ENCODE measurements at regions not wholly inside any gene's neighbourhood (a gene's known extent, or its start where the extent isn't known, plus 50 kb on each side); places are given as distances from the start of the nearest gene placed in this dataset.

DNA sequence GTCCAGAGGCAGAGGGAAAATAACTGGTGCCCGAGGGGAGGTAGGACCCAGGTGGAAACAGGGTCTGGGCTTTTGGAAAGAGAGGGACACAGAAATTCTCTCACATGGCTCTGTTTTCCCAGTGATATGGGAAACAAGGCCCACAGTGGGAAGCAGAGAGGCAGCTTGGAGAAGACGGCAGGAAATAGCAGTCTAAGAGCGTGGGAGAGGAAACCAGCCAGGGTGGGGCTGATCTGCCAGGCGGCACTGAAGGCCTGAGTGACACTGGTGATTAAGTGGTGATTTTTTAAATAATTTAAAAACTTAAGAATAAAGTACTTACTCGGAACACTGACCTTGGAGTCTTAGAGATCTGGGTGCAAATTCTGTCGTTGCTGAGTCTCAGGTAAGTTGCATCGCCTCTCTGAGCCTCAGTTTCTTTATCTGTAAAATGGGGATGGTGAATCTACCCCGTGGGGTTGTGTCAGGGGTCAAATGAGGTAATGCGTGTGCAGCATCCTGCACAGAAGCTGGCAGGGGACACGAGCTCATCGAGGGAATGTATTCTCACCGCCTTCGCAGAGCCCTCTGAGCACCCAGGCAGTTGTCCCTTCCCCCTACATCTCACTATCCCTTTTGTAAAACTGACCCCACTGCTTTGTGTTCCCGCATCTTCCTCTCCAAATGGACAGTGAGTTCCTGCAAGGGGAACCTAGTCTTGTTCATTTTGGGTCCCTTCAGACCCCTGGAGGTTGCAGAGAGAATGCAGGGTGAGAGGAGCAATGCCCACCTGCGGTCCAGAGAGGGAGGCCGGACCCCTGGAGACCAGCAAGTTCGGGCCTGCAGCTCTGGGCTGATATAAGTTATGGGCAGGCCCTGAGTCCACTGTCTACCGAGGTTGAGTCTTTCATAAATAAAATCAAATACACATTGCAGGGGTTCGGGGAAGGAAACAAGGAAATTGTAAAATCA lies 228.6 kb upstream of the PMEPA1 start:
- TF ChIP-seq FOXP2 (optimal IDR thresholded peaks at IDR 0.05; ENCODE audit: borderline replicate concordance, extremely low read depth, extremely low read length, insufficient read depth) (no peak), POLR2AphosphoS5 (IDR thresholded peaks at IDR 0.05; ENCODE audit: low read depth, low read length) (no peak), SIN3A (IDR thresholded peaks at IDR 0.05; ENCODE audit: borderline replicate concordance, insufficient read depth, low read length) (no peak), TAF1 (IDR thresholded peaks at IDR 0.05; ENCODE audit: borderline replicate concordance, insufficient read depth, low read length) (no peak)
- TF ChIP-seq, protein P1, sequence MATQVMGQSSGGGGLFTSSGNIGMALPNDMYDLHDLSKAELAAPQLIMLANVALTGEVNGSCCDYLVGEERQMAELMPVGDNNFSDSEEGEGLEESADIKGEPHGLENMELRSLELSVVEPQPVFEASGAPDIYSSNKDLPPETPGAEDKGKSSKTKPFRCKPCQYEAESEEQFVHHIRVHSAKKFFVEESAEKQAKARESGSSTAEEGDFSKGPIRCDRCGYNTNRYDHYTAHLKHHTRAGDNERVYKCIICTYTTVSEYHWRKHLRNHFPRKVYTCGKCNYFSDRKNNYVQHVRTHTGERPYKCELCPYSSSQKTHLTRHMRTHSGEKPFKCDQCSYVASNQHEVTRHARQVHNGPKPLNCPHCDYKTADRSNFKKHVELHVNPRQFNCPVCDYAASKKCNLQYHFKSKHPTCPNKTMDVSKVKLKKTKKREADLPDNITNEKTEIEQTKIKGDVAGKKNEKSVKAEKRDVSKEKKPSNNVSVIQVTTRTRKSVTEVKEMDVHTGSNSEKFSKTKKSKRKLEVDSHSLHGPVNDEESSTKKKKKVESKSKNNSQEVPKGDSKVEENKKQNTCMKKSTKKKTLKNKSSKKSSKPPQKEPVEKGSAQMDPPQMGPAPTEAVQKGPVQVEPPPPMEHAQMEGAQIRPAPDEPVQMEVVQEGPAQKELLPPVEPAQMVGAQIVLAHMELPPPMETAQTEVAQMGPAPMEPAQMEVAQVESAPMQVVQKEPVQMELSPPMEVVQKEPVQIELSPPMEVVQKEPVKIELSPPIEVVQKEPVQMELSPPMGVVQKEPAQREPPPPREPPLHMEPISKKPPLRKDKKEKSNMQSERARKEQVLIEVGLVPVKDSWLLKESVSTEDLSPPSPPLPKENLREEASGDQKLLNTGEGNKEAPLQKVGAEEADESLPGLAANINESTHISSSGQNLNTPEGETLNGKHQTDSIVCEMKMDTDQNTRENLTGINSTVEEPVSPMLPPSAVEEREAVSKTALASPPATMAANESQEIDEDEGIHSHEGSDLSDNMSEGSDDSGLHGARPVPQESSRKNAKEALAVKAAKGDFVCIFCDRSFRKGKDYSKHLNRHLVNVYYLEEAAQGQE (IDR thresholded peaks at IDR 0.05; ENCODE audit: insufficient read depth in 1 of 2, low read depth in 2 of 2, low read length in 2 of 2): no peak

DNA sequence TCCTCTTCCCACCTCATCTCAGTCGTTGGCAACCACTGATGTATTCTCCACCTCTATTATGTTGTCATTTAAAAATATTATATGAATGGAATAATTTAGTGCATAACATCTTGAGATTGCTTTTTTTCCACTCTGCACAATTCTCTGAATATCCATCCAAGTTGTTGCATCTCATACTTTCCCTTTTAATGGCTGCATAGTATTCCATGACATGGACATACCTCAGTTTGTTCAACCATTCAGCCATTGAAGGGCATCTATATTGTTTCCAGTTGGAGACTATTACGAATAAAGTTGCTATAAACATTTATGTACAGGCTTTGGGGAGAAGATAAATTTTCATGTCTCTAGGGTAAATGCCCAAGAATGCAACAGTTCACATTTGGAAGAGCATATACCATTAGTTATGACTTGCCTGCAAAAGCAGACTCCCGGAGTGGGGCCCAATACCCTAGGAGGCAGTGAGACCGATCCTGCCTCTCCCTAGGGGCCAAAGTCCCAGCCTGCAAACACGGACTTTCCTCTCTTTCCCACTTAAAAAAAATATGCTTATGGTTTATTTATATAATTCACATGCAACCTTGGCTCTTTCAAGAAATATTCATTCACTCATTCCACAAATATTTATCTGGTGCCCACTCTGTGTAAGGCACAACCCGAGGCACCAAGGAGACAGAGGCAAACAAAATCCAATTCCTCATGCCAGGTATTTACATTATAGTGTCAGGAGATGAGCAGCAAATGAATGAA lies 227.0 kb upstream of the PMEPA1 start:
- TF ChIP-seq, protein P1 (IDR thresholded peaks at IDR 0.05; ENCODE audit: insufficient read depth in 1 of 2, low read depth in 2 of 2, low read length in 2 of 2): no peak
- TF ChIP-seq FOXP2 (optimal IDR thresholded peaks at IDR 0.05; ENCODE audit: borderline replicate concordance, extremely low read depth, extremely low read length, insufficient read depth) (no peak), TAF1 (IDR thresholded peaks at IDR 0.05; ENCODE audit: borderline replicate concordance, insufficient read depth, low read length) (no peak), SIN3A (IDR thresholded peaks at IDR 0.05; ENCODE audit: borderline replicate concordance, insufficient read depth, low read length) (no peak), POLR2AphosphoS5 (IDR thresholded peaks at IDR 0.05; ENCODE audit: low read depth, low read length) (no peak)

DNA sequence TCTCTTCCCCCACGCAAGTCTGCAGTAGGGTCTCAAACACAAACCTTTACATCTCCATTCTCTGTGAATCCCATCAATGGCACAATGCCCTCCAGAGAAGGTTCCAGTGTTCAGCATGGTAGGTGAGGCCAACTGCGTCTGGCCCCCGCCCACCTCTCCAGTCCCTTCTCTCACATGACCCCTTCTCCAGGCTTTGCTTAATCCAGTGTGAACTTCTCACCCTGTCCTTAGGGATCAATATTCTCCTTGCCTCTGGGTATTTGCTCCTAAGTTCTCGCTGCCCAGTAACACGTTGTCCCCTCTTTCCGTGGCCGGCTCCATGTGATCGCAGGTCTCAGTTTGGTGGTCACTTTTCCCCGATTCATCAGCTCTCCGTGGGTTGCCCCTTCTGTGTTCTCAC lies 225.1 kb upstream of the PMEPA1 start:
- TF ChIP-seq POLR2AphosphoS5 (IDR thresholded peaks at IDR 0.05; ENCODE audit: low read depth, low read length) (no peak), FOXP2 (optimal IDR thresholded peaks at IDR 0.05; ENCODE audit: borderline replicate concordance, extremely low read depth, extremely low read length, insufficient read depth) (no peak), SIN3A (IDR thresholded peaks at IDR 0.05; ENCODE audit: borderline replicate concordance, insufficient read depth, low read length) (no peak), TAF1 (IDR thresholded peaks at IDR 0.05; ENCODE audit: borderline replicate concordance, insufficient read depth, low read length) (no peak)
- TF ChIP-seq, protein P1 (IDR thresholded peaks at IDR 0.05; ENCODE audit: insufficient read depth in 1 of 2, low read depth in 2 of 2, low read length in 2 of 2): no peak

DNA sequence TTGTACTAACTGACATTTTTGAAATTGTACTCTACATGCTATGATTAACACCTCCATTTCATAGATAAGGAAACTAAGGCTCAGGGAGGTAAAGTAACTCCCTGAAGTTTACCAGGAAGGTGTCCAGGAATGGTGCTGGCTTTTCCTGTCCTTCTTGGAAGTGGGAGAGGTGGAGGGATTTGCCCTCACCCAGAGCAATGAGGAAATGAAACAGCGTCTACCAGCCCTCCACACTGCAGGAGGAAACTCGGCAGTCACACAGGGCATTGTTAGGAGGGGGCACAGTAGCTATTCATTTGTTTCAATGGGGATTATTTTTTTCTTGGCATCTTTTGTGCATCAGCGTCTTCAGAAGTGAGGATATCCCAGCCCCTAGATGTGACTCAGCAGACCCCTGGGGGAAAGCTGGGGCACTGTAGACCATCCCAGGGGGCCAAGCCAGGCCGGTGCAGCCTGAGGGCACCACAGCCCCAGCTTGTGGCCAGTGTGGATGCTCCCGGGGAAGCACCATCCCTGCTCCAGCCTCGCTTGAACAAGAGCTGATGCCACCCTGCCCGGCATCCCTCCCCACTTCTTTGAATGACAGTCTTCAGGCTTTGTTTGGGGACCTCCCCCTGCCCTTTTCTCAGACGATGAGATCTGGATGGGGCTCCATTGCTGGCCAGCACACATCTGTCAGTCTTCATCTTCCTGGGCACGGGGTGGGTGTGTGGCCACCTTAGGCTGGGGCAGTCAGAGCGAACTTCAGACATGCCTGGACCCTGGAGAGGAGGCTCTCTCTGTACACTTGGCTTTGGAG lies 224.4 kb upstream of the PMEPA1 start:
- TF ChIP-seq TAF1 (IDR thresholded peaks at IDR 0.05; ENCODE audit: borderline replicate concordance, insufficient read depth, low read length) (no peak), POLR2AphosphoS5 (IDR thresholded peaks at IDR 0.05; ENCODE audit: low read depth, low read length) (no peak), FOXP2 (optimal IDR thresholded peaks at IDR 0.05; ENCODE audit: borderline replicate concordance, extremely low read depth, extremely low read length, insufficient read depth) (no peak)
- TF ChIP-seq, protein P1 (IDR thresholded peaks at IDR 0.05; ENCODE audit: insufficient read depth in 1 of 2, low read depth in 2 of 2, low read length in 2 of 2): no peak
